ENCODE measurements at regions not wholly inside any gene's neighbourhood (a gene's known extent, or its start where the extent isn't known, plus 50 kb on each side); places are given as distances from the start of the nearest gene placed in this dataset.

DNA sequence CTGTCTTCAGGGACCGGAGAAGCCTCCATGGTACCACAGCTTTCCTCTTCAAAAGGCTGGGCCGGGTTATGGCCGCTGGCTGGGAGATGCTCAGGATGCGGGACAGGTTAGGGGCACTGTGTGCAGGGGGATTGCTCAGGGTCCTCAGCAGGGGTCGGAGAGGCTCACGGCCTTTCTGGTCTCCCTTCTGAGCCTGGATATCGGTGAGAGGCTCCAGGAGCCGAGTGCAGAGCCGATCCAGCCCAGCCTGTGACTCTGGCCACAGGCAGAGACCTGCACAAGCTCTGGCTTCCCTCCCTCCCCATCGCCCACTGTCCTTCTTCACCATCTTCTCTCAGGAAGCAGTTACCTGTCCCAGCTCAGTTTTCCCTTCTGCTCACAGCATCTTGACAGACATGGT is 306.0 kb downstream of the ZNF536 start:
- Mint-ChIP-seq H3K36me3 (no peaks in the 10 kb centered on the region), H3K9me3 (peaks cover 0 to 7% (median 0%) of the 10 kb centered on the region in 7 donors), H3K4me3 (no peak overlapping the region), H3K27ac (no peak overlapping the region), H3K4me1 (no peaks in the 10 kb centered on the region), H3K27me3 (peaks cover 5 to 19% (median 10%) of the 10 kb centered on the region in 3 donors)
- ATAC-seq (ENCODE audit: low read depth in 2 of 2): no peak
- no peak for DNase-seq

GRCh38 chr19:30677702-30678101 is 305.5 kb downstream of the ZNF536 start:
- H3K36me3 Mint-ChIP-seq: no peaks in the 10 kb centered on the region
- no peak overlapping the region for H3K27ac Mint-ChIP-seq
- H3K4me1 Mint-ChIP-seq: no peaks in the 10 kb centered on the region
- H3K9me3 Mint-ChIP-seq: peaks cover 0 to 7% (median 0%) of the 10 kb centered on the region in 7 donors
- DNase-seq: no peak
- H3K4me3 Mint-ChIP-seq: no peak overlapping the region
- ATAC-seq (ENCODE audit: low read depth in 2 of 2): no peak
- H3K27me3 Mint-ChIP-seq: peaks cover under 1 to 14% (median 10%) of the 10 kb centered on the region in 3 donors

DNA sequence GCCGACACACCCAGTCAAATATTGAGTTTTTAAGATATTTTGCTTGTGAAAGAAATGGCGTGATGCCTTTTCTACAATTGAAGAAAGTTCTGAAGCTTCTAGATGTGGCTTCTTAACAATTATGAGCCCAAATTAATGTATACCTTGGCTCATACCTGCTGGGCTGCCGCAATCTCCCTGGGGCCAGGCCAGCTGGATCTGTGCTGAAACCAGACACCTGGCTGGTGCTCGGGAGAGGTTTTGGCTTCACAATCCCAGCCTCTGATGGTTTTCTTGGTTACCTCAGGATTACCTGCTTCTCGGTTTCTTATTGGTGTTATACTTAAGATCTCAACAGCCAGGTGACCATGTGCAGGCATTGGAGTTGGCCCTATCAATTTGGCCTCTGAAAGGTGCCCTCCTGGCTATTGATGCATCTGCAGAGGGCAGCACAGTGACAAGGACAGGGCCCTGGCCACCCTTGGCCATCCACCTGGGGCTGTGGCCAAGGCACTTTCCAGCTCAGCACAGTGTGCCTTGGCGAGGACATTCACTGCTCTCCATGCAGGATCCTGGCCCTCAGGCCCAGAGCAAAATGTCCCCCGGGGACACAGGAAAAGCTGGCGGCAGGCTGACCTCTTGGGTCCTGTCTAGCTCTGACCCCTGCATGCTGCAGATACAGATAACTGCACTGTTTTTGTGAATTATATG is 305.0 kb downstream of the ZNF536 start:
- H3K36me3 Mint-ChIP-seq: no peaks in the 10 kb centered on the region
- ATAC-seq (ENCODE audit: low read depth in 2 of 2) (no peak), DNase-seq (no peak)
- H3K27me3 Mint-ChIP-seq: peaks cover 0 to 11% (median 10%) of the 10 kb centered on the region in 3 donors
- H3K9me3 Mint-ChIP-seq: peaks cover 0 to 7% (median 0%) of the 10 kb centered on the region in 7 donors
- H3K4me3 Mint-ChIP-seq: no peak overlapping the region
- no peak overlapping the region for H3K27ac Mint-ChIP-seq
- H3K4me1 Mint-ChIP-seq: no peaks in the 10 kb centered on the region

DNA sequence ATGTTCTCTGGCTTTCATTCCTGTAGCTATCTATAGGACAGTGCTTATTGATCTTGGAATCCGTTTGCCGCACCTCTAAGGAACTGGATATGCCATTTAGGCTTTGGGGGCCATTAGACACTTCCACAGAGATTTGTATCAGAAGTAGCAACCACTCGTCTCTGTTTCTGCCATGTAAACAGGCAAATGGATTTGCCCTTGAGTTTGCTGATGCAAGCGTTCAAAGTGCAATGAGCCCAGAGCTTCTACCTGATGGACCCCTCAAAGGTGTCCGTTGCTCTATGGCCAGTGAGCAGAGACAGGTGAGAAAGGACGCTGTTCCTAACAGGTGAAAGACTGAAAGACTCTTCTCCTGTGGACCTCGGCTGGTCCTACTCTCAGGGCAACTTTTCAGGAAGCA is 302.9 kb downstream of the ZNF536 start:
- Mint-ChIP-seq H3K9me3 (peaks cover 0 to 7% (median 0%) of the 10 kb centered on the region in 7 donors), H3K36me3 (no peaks in the 10 kb centered on the region), H3K27ac (no peak overlapping the region), H3K4me3 (no peak overlapping the region), H3K4me1 (no peaks in the 10 kb centered on the region), H3K27me3 (peaks cover 0 to 18% (median 16%) of the 10 kb centered on the region in 3 donors)
- ATAC-seq (ENCODE audit: low read depth in 2 of 2) (no peak), DNase-seq (no peak)

- no peak for DNase-seq
- peaks cover 2 to 18% (median 16%) of the 10 kb centered on the region in 3 donors for H3K27me3 Mint-ChIP-seq
- H3K27ac Mint-ChIP-seq: no peak overlapping the region
- no peak overlapping the region for H3K4me3 Mint-ChIP-seq
- no peaks in the 10 kb centered on the region for H3K36me3 Mint-ChIP-seq
- no peaks in the 10 kb centered on the region for H3K4me1 Mint-ChIP-seq
- ATAC-seq (ENCODE audit: low read depth in 2 of 2): no peak
- peaks cover 0 to 7% (median 0%) of the 10 kb centered on the region in 7 donors for H3K9me3 Mint-ChIP-seq
These were observed 302.5 kb downstream of the ZNF536 start for GRCh38 chr19:30674656-30675055.

DNA sequence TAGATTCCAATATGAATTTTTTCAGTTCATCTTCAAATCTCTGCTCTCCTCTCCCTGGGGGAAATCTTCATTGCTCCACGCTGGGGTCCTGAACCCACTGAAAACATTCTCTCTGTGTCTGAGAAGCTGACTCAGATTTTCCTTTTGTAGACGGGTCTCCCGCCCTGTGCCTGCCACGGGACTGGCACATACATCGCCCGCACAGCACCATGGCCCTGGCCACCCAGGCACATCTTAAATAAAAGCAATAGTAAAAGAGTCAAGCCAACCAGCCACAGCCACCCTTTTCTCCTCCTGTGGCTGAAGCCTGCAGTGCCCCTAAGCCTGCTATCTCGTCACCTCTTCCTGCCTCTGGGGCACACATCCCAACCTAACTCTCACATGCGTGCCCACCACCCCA is 301.2 kb downstream of the ZNF536 start:
- Mint-ChIP-seq H3K4me3 (no peak overlapping the region), H3K36me3 (no peaks in the 10 kb centered on the region), H3K4me1 (no peaks in the 10 kb centered on the region), H3K27ac (no peak overlapping the region), H3K9me3 (peaks cover 0 to 7% (median 0%) of the 10 kb centered on the region in 7 donors), H3K27me3 (peaks cover 4 to 29% (median 18%) of the 10 kb centered on the region in 3 donors)
- ATAC-seq (ENCODE audit: low read depth in 2 of 2): no peak
- DNase-seq: no peak

DNA sequence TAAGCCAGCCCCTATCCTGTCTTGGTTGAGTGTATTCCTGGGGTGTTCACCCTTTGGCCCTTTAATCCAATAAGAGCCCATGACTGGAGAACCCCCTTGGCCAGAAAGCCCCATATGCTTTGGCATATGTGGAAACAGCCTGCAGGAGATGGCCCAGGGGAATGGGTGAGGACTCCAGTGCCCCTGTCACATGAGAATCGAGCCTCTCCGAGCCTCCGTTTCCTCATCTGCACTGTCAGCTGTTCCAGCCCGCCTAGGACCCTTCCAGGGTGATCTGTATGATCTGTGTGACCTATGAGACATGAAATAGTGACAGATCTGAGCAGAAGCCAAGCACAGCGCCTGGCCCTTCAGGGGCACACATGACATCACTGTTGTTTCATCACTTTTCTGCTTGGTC is 300.7 kb downstream of the ZNF536 start:
- Mint-ChIP-seq H3K9me3 (peaks cover 0 to 7% (median 0%) of the 10 kb centered on the region in 7 donors), H3K4me1 (no peaks in the 10 kb centered on the region), H3K27me3 (peaks cover 4 to 29% (median 18%) of the 10 kb centered on the region in 3 donors), H3K4me3 (no peak overlapping the region), H3K27ac (no peak overlapping the region), H3K36me3 (no peaks in the 10 kb centered on the region)
- ATAC-seq (ENCODE audit: low read depth in 2 of 2) (no peak), DNase-seq (no peak)

- ATAC-seq (ENCODE audit: low read depth in 2 of 2) (no peak), DNase-seq (no peak)
- Mint-ChIP-seq H3K4me3 (no peak overlapping the region), H3K4me1 (no peaks in the 10 kb centered on the region), H3K36me3 (no peaks in the 10 kb centered on the region), H3K27me3 (peaks cover 7 to 25% (median 18%) of the 10 kb centered on the region in 3 donors), H3K9me3 (peaks cover 0 to 7% (median 0%) of the 10 kb centered on the region in 7 donors), H3K27ac (no peak overlapping the region)
These were observed 299.5 kb downstream of the ZNF536 start for GRCh38 chr19:30671622-30672051.

DNA sequence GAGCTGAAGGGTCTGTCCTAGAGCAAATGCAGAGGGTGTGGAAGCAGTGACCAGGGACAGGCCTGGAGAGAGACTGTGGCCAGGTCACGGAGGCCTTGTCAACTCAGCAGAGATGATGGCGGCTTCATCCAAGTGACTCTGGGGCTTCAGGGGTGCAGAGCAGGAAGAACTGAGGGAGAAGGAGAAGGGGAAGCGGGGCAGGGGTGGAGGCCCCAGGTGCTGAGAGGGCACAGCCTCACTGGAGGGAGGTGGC is 299.1 kb downstream of the ZNF536 start:
- DNase-seq (no peak), ATAC-seq (ENCODE audit: low read depth in 2 of 2) (no peak)
- no peak overlapping the region for H3K27ac Mint-ChIP-seq
- peaks cover 0 to 7% (median 0%) of the 10 kb centered on the region in 7 donors for H3K9me3 Mint-ChIP-seq
- peaks cover 7 to 28% (median 21%) of the 10 kb centered on the region in 3 donors for H3K27me3 Mint-ChIP-seq
- H3K4me3 Mint-ChIP-seq: no peak overlapping the region
- no peaks in the 10 kb centered on the region for H3K4me1 Mint-ChIP-seq
- no peaks in the 10 kb centered on the region for H3K36me3 Mint-ChIP-seq

GRCh38 chr19:30670562-30671366 is 298.6 kb downstream of the ZNF536 start:
- Mint-ChIP-seq H3K4me1 (no peaks in the 10 kb centered on the region), H3K4me3 (no peak overlapping the region), H3K27me3 (peaks cover 7 to 31% (median 26%) of the 10 kb centered on the region in 3 donors), H3K27ac (no peak overlapping the region), H3K36me3 (no peaks in the 10 kb centered on the region), H3K9me3 (peaks cover 0 to 7% (median 0%) of the 10 kb centered on the region in 7 donors)
- DNase-seq (no peak), ATAC-seq (ENCODE audit: low read depth in 2 of 2) (no peak)

- Mint-ChIP-seq H3K9me3 (peaks cover 0 to 7% (median 0%) of the 10 kb centered on the region in 7 donors), H3K36me3 (no peaks in the 10 kb centered on the region), H3K27me3 (peaks cover 7 to 31% (median 26%) of the 10 kb centered on the region in 3 donors), H3K4me1 (no peaks in the 10 kb centered on the region), H3K27ac (no peak overlapping the region), H3K4me3 (no peak overlapping the region)
- ATAC-seq (ENCODE audit: low read depth in 2 of 2): no peak
- no peak for DNase-seq
These were observed 297.8 kb downstream of the ZNF536 start for GRCh38 chr19:30670011-30670329.

DNA sequence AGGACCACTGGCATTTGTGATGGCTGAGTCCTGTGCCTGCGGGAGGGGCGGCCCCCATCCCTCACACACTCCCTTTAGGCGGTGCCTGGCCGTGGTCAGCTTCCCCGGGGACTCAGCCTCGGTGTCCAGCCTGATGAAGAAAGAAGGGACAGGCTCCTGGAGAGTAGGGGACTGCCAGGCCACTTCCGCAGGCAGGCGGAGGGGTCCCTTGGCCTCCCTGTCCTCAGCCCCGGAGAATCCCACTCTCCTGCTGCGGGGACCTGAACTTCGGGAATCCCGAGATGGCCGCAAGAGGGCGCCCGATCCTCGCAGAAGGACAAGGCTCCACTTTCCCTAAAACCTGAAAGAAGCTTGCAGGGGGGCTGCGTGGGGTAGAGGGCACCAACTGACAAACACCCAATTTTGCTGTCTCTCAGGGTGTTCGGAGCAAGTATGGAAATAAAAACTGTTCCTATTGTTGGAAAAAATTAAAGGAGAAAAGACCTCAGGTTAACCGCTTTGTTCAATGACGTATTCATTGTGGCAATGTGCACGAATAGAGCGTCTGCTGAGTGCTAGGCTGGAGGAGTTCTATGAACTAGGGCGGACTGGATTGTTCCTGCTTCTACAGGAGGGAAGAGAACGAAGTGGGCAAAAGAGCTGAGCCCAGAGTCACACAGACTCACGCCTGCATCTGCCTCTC is 297.3 kb downstream of the ZNF536 start:
- Mint-ChIP-seq H3K27me3 (peaks cover 7 to 36% (median 26%) of the 10 kb centered on the region in 3 donors), H3K9me3 (peaks cover 0 to 6% (median 0%) of the 10 kb centered on the region in 7 donors), H3K36me3 (no peaks in the 10 kb centered on the region), H3K4me3 (no peak overlapping the region), H3K4me1 (no peaks in the 10 kb centered on the region), H3K27ac (no peak overlapping the region)
- ATAC-seq (ENCODE audit: low read depth in 2 of 2) (no peak), DNase-seq (peak; percentile 9)

GRCh38 chr19:30668521-30669155 is 296.5 kb downstream of the ZNF536 start:
- Mint-ChIP-seq H3K27me3 (peaks cover 10 to 44% (median 18%) of the 10 kb centered on the region in 3 donors), H3K4me3 (no peak overlapping the region), H3K27ac (no peak overlapping the region), H3K36me3 (no peaks in the 10 kb centered on the region), H3K4me1 (no peaks in the 10 kb centered on the region), H3K9me3 (no peaks in the 10 kb centered on the region)
- no peak for DNase-seq
- ATAC-seq (ENCODE audit: low read depth in 2 of 2): no peak

All from naive B cell (primary cell).